ENCODE measurements at regions not wholly inside any gene's neighbourhood (a gene's known extent, or its start where the extent isn't known, plus 50 kb on each side); places are given as distances from the start of the nearest gene placed in this dataset.

DNA sequence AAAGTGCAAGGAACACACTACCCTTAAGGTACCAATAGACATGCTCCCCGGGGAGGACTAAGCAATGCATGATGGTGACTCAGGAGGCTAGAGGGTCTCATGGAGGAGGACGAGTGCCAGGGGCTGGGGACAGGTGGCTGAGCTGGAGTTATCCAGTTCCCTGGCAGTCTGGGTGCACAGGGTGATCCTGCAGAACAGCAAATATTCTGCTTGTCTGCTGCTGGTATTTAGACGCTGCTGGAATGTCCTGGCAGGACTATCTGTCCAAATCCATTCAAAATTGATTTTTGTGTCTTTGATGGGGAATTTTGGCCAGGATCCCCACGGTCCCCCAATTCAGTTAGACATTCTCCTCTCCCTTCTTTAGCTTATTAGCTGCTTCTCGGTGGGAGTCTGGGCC, 138.7 kb downstream of the C12orf75 start:
- H3K4me1 ChIP-seq (ENCODE audit: control insufficient read depth, insufficient read depth, low read length) = no peaks in the 10 kb centered on the region
- TF ChIP-seq, protein P1, sequence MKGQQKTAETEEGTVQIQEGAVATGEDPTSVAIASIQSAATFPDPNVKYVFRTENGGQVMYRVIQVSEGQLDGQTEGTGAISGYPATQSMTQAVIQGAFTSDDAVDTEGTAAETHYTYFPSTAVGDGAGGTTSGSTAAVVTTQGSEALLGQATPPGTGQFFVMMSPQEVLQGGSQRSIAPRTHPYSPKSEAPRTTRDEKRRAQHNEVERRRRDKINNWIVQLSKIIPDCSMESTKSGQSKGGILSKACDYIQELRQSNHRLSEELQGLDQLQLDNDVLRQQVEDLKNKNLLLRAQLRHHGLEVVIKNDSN (IDR thresholded peaks at IDR 0.05; ENCODE audit: borderline replicate concordance, extremely low read length, insufficient read depth, low read depth, low read length) = no peak
- TF ChIP-seq, protein P2, sequence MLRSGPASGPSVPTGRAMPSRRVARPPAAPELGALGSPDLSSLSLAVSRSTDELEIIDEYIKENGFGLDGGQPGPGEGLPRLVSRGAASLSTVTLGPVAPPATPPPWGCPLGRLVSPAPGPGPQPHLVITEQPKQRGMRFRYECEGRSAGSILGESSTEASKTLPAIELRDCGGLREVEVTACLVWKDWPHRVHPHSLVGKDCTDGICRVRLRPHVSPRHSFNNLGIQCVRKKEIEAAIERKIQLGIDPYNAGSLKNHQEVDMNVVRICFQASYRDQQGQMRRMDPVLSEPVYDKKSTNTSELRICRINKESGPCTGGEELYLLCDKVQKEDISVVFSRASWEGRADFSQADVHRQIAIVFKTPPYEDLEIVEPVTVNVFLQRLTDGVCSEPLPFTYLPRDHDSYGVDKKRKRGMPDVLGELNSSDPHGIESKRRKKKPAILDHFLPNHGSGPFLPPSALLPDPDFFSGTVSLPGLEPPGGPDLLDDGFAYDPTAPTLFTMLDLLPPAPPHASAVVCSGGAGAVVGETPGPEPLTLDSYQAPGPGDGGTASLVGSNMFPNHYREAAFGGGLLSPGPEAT (IDR thresholded peaks at IDR 0.05; ENCODE audit: low read depth) = no peak
- TF ChIP-seq STAT3 (IDR thresholded peaks at IDR 0.05; ENCODE audit: low read depth, low read length) (no peak), PML (IDR thresholded peaks at IDR 0.05; ENCODE audit: low read length) (no peak), CHD4 (IDR thresholded peaks at IDR 0.05) (no peak), YY1 (IDR thresholded peaks at IDR 0.05; ENCODE audit: low read depth, low read length) (no peak), BHLHE40 (IDR thresholded peaks at IDR 0.05; ENCODE audit: borderline replicate concordance in 1 of 2, low read depth in 2 of 2, low read length in 1 of 2) (no peak), PAX5 (IDR thresholded peaks at IDR 0.05; ENCODE audit: borderline replicate concordance, low read depth, low read length) (no peak)
- TF ChIP-seq, protein P3, sequence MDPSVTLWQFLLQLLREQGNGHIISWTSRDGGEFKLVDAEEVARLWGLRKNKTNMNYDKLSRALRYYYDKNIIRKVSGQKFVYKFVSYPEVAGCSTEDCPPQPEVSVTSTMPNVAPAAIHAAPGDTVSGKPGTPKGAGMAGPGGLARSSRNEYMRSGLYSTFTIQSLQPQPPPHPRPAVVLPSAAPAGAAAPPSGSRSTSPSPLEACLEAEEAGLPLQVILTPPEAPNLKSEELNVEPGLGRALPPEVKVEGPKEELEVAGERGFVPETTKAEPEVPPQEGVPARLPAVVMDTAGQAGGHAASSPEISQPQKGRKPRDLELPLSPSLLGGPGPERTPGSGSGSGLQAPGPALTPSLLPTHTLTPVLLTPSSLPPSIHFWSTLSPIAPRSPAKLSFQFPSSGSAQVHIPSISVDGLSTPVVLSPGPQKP (IDR thresholded peaks at IDR 0.05; ENCODE audit: low read depth, low read length) = no peak
- H3K27ac ChIP-seq (ENCODE audit: control insufficient read depth, insufficient read depth) = no peak overlapping the region
- WGBS (ENCODE audit: insufficient coverage, insufficient replicate concordance, low lambda C conversion rate, missing lambda C conversion rate) = 4% methylated on average over 5 of the region's 5 CpGs
- no peak overlapping the region for H3K9ac ChIP-seq (ENCODE audit: control insufficient read depth, insufficient read depth, low read length)
- H3K79me2 ChIP-seq (ENCODE audit: control insufficient read depth, insufficient read depth, low read length) = no peaks in the 10 kb centered on the region
- no TSS peak for BruUV-seq (replicated peaks)
- no peak overlapping the region for H3K4me3 ChIP-seq
- ChIA-PET SMC1A (ENCODE audit: uncharacterized antibody, unreplicated experiment) (no interaction called here), RAD21 (ENCODE audit: unreplicated experiment) (no interaction called here), POLR2A (no interaction called here), CTCF (no interaction called here)
- DNase-seq (ENCODE audit: low read depth, low spot score) = no peak
- ATAC-seq = no peak
- H3K36me3 ChIP-seq (ENCODE audit: control insufficient read depth in 2 of 2, insufficient read depth in 2 of 2, low read length in 1 of 2) = no peaks in the 10 kb centered on the region
- in situ Hi-C loops (cut with MboI) (no loop called here), intact Hi-C loops (cut with micrococcal nuclease; ENCODE audit: unreplicated experiment) (no loop called here)
- H3K4me2 ChIP-seq (ENCODE audit: control insufficient read depth, insufficient read depth) = no peak overlapping the region
- no peaks in the 10 kb centered on the region for H4K20me1 ChIP-seq (ENCODE audit: control insufficient read depth, insufficient read depth)
- peaks cover 0 to 2% of the 10 kb centered on the region in 2 experiments; a peak in 1 of 4 replicates for H3K27me3 ChIP-seq (replicated peaks in 1 of 2; ENCODE audit: control insufficient read depth in 2 of 2, insufficient read depth in 2 of 2, low read length in 1 of 2)
- no peaks in the 10 kb centered on the region for H3K9me3 ChIP-seq (replicated peaks; ENCODE audit: control insufficient read depth, insufficient read depth, low read length)
- FAIRE-seq = no peak
- no peak overlapping the region for H2AFZ ChIP-seq (ENCODE audit: control insufficient read depth, low read depth, low read length)
